Fibroblast of lung (primary cell): ENCODE measurements at regions not wholly inside any gene's neighbourhood (a gene's known extent, or its start where the extent isn't known, plus 50 kb on each side); places are given as distances from the start of the nearest gene placed in this dataset.

Experiments used
- DNase-seq, 2 donors: peaks; one replicate each; pipeline versions ENCODE4 v3.0.0 to v3.0.0-alpha.2; 2010; ENCODE audit warnings: low read depth in 2 of 2
- H2AFZ ChIP-seq: 2 replicates; pipeline ENCODE4 v1.5.1; 2012; ENCODE audit warnings: low read length, control low read depth, inconsistent platforms
- H3K27ac ChIP-seq: 2 replicates; pipeline ENCODE4 v1.5.1; 2011; ENCODE audit warnings: low read length, control low read depth; ENCODE audit not compliant: insufficient read depth
- H3K27me3 ChIP-seq: 2 replicates; pipeline ENCODE4 v1.5.1; 2011; ENCODE audit warnings: mild to moderate bottlenecking, low read length; ENCODE audit not compliant: control insufficient read depth, insufficient read depth
- H3K36me3 ChIP-seq: 2 replicates; pipeline ENCODE4 v1.5.1; 2011; ENCODE audit warnings: low read length; ENCODE audit not compliant: control insufficient read depth, insufficient read depth
- H3K4me1 ChIP-seq: 2 replicates; pipeline ENCODE4 v1.5.1; 2011; ENCODE audit warnings: low read length; ENCODE audit not compliant: control insufficient read depth, insufficient read depth; ENCODE audit errors: extremely low read depth
- H3K4me2 ChIP-seq: 2 replicates; pipeline ENCODE4 v1.5.1; 2011; ENCODE audit warnings: low read length, control low read depth; ENCODE audit not compliant: insufficient read depth; ENCODE audit errors: extremely low read depth
- H3K4me3 ChIP-seq, 4 experiments: fragments of 200-600 bp in 1 of 4; sonication (generic) in 1 of 4; replicated peaks in 1 of 4; 2 replicates each; pipeline ENCODE4 v1.5.1; 2011 to 2016; ENCODE audit warnings: low read length in 4 of 4, low read depth in 3 of 4, mild to moderate bottlenecking in 3 of 4, control low read depth in 2 of 4, inconsistent platforms in 1 of 4, mixed read lengths in 1 of 4; ENCODE audit not compliant: insufficient read depth in 1 of 4; ENCODE audit errors: control extremely low read depth in 1 of 4
- H3K79me2 ChIP-seq: 2 replicates; pipeline ENCODE4 v1.5.1; 2012; ENCODE audit warnings: mild to moderate bottlenecking, low read length, inconsistent platforms; ENCODE audit not compliant: control insufficient read depth, insufficient read depth
- H3K9ac ChIP-seq: 2 replicates; pipeline ENCODE4 v1.5.1; 2011; ENCODE audit warnings: mild to moderate bottlenecking, low read length, control low read depth; ENCODE audit not compliant: insufficient read depth
- H3K9me3 ChIP-seq: 2 replicates; pipeline ENCODE4 v1.5.1; 2012; ENCODE audit warnings: low read depth, low read length; ENCODE audit not compliant: control insufficient read depth, insufficient read depth
- H4K20me1 ChIP-seq: 2 replicates; pipeline ENCODE4 v1.5.1; 2011; ENCODE audit warnings: low read length; ENCODE audit not compliant: control insufficient read depth, insufficient read depth; ENCODE audit errors: extremely low read depth
- CTCF ChIP-seq, 2 donors: IDR thresholded peaks in 1 of 2; conservative IDR thresholded peaks in 1 of 2; 1 replicate in 1 of 2; 2 replicates in 1 of 2; pipeline ENCODE4 v1.5.1; 2011 to 2012; ENCODE audit warnings: low read length in 2 of 2, control low read depth in 1 of 2, inconsistent platforms in 1 of 2, low read depth in 1 of 2, mild to moderate bottlenecking in 1 of 2
- EZH2 ChIP-seq: IDR thresholded peaks from 2 replicates; pipeline ENCODE4 v1.5.1; 2012; ENCODE audit warnings: low read length, control low read depth, mild to moderate bottlenecking; ENCODE audit errors: missing control alignments

- H3K9ac ChIP-seq, result no peak overlapping the region
- no peaks in the 10 kb centered on the region for H3K79me2 ChIP-seq
- H3K27me3 ChIP-seq, result no peaks in the 10 kb centered on the region
- no peak for DNase-seq
- no peaks in the 10 kb centered on the region for H3K9me3 ChIP-seq
- H3K4me3 ChIP-seq, result no peak overlapping the region
- no peak overlapping the region for H3K27ac ChIP-seq
- H4K20me1 ChIP-seq, result no peaks in the 10 kb centered on the region
- H3K36me3 ChIP-seq, result no peaks in the 10 kb centered on the region
- TF ChIP-seq EZH2, result no peak
- TF ChIP-seq CTCF (conservative IDR thresholded peaks at IDR 0.05 in 1 of 2, IDR thresholded peaks at IDR 0.05 in 1 of 2; ENCODE audit: low read depth in 1 of 2, low read length in 2 of 2), result no peak
- H3K4me2 ChIP-seq, result no peak overlapping the region
- no peak overlapping the region for H2AFZ ChIP-seq
- H3K4me1 ChIP-seq, result no peaks in the 10 kb centered on the region
Observed at GRCh38 chr12:91364471-91365184, 182.0 kb upstream of the DCN start.

- H3K27me3 ChIP-seq, result no peaks in the 10 kb centered on the region
- no peaks in the 10 kb centered on the region for H3K79me2 ChIP-seq
- TF ChIP-seq CTCF (conservative IDR thresholded peaks at IDR 0.05 in 1 of 2, IDR thresholded peaks at IDR 0.05 in 1 of 2; ENCODE audit: low read depth in 1 of 2, low read length in 2 of 2) (peak in 1 of 2 donors; percentile 55), EZH2 (no peak)
- no peaks in the 10 kb centered on the region for H3K36me3 ChIP-seq
- H3K27ac ChIP-seq, result no peak overlapping the region
- H3K9me3 ChIP-seq, result no peaks in the 10 kb centered on the region
- H3K9ac ChIP-seq, result no peak overlapping the region
- H2AFZ ChIP-seq, result peak overlapping the region; percentile 26
- no peaks in the 10 kb centered on the region for H4K20me1 ChIP-seq
- H3K4me1 ChIP-seq, result no peaks in the 10 kb centered on the region
- peak overlapping the region; percentile 23 for H3K4me2 ChIP-seq
- H3K4me3 ChIP-seq, result no peak overlapping the region
- peak; percentile 39 to 76 for DNase-seq
Observed at GRCh38 chr12:91361864-91362263, 179.2 kb upstream of the DCN start.

- no peak overlapping the region for H3K9ac ChIP-seq
- H3K79me2 ChIP-seq, result no peaks in the 10 kb centered on the region
- no peaks in the 10 kb centered on the region for H3K36me3 ChIP-seq
- DNase-seq, result no peak
- no peaks in the 10 kb centered on the region for H3K9me3 ChIP-seq
- no peak overlapping the region for H3K4me2 ChIP-seq
- H3K27ac ChIP-seq, result no peak overlapping the region
- no peak overlapping the region for H2AFZ ChIP-seq
- no peaks in the 10 kb centered on the region for H4K20me1 ChIP-seq
- TF ChIP-seq CTCF (conservative IDR thresholded peaks at IDR 0.05 in 1 of 2, IDR thresholded peaks at IDR 0.05 in 1 of 2; ENCODE audit: low read depth in 1 of 2, low read length in 2 of 2) (no peak), EZH2 (no peak)
- H3K4me1 ChIP-seq, result no peaks in the 10 kb centered on the region
- H3K4me3 ChIP-seq, result no peak overlapping the region
- no peaks in the 10 kb centered on the region for H3K27me3 ChIP-seq
Observed at GRCh38 chr12:91357381-91357780, 174.8 kb upstream of the DCN start.
